Loucy (cell line): ENCODE measurements at regions not wholly inside any gene's neighbourhood (a gene's known extent, or its start where the extent isn't known, plus 50 kb on each side); places are given as distances from the start of the nearest gene placed in this dataset.

ENCODE experiments used
- EZH2phosphoT487 ChIP-seq: fragments of 200-600 bp; IDR thresholded peaks from 2 replicates; pipeline ENCODE4 v1.6.1; 2018; ENCODE audit warnings: antibody characterized with exemption, mild to moderate bottlenecking, moderate library complexity, borderline replicate concordance
- TF ChIP-seq, protein P1 (sequence below): fragments of 200-600 bp; sonication (generic); conservative IDR thresholded peaks from 2 replicates; pipeline ENCODE4 v1.5.1; 2014; ENCODE audit warnings: mild to moderate bottlenecking, antibody characterized with exemption, low read length

DNA sequence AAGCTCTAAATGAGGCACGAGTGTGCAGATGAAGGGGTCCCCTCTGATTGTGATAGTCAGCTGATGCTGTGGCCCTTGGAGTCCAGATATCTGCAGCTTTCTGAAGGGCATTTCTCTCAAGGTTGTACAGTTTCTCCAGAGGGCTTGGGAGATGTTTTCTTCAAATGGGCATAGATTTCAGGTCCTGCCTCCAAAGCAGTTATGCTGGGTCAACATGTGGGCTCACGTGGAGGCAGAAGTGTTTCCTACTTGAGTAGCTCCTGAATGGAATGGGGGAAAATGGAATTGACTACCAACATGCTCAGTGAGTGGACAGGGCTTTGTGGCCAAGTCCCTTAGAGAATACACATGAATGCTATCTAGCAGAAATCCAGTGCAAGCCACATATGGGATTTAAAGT, 360.7 kb downstream of the SAMD5 start:
- TF ChIP-seq, protein P1, sequence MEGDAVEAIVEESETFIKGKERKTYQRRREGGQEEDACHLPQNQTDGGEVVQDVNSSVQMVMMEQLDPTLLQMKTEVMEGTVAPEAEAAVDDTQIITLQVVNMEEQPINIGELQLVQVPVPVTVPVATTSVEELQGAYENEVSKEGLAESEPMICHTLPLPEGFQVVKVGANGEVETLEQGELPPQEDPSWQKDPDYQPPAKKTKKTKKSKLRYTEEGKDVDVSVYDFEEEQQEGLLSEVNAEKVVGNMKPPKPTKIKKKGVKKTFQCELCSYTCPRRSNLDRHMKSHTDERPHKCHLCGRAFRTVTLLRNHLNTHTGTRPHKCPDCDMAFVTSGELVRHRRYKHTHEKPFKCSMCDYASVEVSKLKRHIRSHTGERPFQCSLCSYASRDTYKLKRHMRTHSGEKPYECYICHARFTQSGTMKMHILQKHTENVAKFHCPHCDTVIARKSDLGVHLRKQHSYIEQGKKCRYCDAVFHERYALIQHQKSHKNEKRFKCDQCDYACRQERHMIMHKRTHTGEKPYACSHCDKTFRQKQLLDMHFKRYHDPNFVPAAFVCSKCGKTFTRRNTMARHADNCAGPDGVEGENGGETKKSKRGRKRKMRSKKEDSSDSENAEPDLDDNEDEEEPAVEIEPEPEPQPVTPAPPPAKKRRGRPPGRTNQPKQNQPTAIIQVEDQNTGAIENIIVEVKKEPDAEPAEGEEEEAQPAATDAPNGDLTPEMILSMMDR: no peak
- TF ChIP-seq EZH2phosphoT487: no peak
